Stimulated activated naive CD4-positive, alpha-beta T cell (primary cell): ENCODE measurements at regions not wholly inside any gene's neighbourhood (a gene's known extent, or its start where the extent isn't known, plus 50 kb on each side); places are given as distances from the start of the nearest gene placed in this dataset.
A peak's percentile ranks its signal among the peaks of the same experiment; 100 is the strongest.

Experiments used
- DNase-seq, 6 experiments: peaks; one replicate each; lab custom pipeline; 2025; lab: John Stamatoyannopoulos, UW

DNA sequence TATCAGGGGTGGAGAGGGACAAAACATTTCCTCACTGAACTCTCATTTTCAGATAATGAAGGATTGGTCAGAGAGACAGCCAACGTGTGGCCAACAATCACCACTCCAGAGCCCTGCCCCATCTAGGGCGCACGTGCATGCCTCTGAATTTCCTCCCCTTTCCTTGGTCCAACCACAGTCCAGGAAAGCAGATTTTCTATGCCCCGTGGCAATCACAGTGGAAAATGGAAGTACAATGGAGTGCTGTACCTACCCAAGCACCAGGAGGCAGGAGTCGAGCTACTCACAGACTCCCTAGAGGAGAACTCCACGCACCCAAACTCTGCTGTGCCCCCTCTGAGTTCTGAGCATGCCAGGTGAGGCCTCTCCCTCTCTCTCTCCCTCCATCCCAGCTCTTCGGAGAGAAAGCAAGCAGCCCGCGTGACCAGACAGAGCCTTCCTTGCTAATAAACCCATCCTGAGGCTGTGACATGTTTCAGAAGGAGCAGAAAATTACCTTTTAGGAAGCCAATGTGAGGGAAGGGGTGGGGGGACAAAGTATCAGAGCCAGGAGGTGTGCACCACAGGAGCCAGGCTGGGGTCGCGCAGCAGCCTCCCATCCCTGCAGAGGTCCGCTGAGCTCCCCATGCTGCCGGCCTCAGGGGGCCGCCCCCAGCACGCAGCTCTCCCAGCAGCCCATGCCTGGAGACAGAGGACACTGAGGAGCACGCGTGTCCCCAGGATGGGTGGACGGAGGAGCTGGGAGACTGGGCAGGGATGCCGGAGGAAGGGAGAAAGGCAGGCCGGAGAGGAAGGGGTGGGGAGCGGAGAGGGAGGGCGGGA is 73.4 kb downstream of the PITPNM2 start:
- no peak for DNase-seq

DNA sequence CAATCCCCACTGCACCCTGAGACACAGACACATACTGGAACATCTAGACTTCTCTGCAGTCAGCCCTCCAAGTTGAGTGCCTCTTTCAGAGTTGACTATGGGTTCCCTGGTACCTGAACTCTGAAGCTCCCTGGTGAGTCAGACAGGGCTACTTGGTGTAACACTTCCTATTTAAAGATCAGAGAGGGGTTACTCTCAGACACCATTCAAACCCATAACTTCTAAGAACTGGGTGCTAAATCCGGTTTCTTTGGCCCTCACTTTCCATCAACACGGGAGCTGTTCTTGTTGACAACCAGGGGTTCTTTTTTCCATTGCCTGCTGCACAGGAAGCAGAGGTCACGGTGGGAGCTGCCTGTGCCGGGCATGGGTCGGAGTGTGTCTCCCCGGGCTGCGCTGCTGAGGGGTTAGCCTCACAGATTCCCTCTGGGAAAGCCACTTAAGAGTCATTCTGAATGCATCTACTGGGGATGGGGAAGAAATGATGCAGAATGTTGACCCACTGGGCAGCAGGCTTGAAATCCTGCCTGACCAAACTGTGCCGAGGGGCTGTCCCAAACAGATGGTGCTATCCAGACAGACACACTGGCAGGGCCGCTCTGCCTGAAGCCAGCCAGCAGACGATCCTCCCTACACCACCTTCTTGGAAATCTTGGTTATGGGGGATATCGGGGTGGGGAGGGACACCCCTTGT is 74.1 kb downstream of the PITPNM2 start:
- peak in 4 of 6 experiments; percentile 8 to 36 (median 28) for DNase-seq

DNA sequence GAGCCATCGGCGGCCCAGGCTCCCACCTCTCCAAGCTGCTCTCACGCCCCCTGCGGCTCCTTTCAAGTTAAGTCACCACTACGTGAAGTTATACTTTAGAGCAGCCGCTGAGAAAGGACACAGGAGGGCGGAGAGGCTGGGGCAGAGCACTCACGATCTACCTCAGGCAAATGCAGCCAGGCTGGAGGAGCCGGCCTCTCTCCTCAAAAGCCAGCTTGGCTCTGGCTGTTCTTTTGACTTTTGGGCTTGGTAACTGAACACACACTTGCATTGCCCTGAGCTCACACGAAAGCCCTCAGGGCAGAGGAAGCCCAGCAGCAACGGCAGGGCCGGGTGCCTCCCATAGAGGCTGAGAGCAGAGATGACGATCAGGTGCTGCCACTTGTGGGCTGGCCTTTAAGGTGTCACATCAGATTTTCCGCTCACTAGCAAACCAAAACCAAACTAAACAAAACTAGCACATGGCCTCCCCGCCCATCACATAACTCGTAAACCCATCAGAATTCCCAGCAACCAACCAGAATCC is 75.2 kb downstream of the PITPNM2 start:
- DNase-seq, result peak; percentile 52 to 83 (median 69)

DNA sequence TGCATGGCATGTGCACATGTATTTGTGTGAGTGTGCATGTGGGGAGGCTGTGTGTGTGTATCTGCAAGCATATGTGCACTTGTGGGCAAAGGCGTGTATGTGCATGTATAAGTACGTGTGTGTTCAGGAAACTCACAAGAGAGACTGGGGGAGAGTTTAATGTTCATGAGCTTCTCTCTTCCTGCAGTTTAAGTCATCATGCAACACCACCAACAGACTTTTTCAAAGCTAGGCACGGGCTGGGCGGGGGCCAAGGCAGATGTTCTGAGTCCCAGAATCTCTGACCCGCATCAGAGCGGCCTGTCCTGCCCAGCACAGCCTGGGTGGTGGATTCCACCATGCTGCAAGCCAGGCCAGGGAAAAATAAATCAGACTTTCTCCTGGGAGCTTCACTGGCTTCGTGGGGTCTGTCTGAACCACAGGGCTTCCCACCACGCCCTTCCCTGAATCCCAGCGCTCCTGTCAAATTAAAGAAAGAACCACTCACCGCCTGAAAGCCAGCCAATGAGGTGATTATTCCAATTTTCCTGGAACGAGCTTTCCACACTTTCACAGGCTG is 75.7 kb downstream of the PITPNM2 start:
- DNase-seq, result peak in 3 of 6 experiments; percentile 13 to 56 (median 34)

DNA sequence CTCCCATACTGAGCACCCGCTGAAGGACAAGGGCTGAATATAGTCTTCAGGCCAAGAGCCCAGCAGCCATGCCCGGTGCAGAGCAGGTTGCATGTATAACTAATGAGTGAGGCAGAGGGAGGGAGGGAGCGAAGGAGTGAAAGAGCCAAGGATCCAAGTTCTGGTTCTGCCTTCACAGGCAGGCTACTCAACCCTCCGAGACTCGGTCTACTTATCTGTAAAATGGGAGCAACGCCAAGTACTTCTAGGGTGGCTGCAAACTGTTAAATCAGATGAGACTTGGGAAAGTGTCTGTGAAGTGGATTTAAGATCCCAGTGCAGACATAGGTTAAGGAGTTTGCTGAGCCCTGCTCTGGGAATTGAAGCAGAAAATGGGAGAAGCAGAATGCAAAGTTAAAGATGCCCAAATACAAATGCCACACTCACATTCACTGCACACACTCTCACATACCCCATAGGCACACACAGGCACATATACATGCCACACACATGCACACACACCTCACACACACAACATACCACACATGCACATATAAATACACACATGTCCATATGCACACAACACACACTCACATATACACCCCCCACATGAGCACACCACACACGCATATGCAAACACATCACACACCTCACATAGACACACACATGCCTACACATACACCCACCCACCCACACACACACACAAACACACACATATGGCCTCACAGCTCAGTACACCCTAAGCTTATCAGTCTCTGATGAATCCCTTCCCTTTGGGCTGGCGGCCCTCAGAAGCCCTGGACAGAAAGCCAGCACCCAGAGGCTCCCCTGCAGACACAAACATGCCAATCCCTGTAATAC is 76.7 kb downstream of the PITPNM2 start:
- no peak for DNase-seq

DNA sequence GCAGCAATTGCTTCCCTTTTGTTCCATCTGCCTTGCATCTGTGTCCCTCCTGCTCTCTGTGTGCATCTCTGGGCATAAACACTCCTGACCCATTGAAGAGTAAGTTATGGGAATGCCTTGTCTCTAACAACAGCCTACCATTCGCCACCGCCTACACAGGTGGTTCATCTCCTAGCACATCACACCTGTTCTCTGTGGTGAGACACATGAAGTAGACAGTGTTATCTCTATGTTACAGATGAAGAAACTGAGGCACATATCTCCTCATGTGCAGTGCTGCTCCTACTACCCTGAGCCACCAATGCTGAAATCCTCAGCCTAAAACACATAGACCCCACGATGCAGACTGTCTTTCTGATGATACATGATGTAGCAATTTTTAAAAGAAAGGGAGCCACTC is 77.6 kb downstream of the PITPNM2 start:
- no peak for DNase-seq

DNA sequence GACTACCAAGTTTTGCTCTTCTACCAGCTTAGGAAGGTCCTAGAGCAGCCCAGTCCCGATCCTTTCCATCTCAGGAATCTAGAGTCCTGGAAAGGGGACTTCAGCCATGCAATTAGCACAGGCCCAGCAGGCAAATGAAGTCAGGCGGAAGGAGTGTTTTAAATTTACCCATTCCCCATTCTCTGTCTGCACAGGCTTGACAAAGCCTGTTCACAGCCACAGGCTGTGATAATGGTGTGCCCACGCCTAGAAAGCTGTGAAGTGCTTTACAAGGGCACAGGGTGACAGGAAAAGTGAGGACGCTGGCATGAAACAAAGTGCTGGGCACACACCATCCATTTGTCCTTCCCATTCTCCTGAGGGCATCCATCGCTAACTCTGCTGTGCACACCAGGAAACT is 79.0 kb downstream of the PITPNM2 start:
- DNase-seq, result no peak

DNA sequence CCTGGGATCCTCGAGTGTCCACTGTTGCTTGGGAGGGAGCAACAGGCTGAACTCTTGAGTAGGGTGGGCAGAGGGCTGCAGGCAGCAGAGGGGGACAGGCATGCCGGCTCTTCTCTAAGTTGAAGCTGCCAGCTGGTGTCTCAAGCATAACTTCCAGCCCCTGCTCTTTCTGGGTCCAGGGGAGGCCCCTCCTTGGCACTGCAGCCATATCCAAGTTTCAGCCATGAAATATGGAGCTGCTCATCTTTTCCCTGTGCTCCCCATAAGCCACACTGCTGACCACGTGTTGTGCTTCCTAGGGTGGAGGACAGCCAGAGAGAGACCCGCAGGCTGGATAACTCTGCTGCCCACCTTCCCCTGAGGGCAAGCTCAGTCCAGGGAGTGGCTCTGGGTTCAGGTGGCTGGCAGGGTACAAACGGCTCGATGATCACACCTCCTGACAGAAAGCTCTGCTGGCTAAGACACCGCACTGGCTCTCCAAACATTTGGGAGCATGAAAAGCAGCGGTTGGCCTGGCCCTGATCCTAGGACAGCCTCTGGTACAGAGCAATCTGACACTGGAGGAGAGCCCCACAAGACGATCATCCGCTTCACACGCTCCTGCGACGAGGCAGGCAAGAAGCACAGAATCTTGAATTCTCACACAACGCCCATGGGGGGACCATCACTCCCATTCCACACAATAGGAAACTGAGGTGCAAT is 79.6 kb downstream of the PITPNM2 start:
- no peak for DNase-seq

DNA sequence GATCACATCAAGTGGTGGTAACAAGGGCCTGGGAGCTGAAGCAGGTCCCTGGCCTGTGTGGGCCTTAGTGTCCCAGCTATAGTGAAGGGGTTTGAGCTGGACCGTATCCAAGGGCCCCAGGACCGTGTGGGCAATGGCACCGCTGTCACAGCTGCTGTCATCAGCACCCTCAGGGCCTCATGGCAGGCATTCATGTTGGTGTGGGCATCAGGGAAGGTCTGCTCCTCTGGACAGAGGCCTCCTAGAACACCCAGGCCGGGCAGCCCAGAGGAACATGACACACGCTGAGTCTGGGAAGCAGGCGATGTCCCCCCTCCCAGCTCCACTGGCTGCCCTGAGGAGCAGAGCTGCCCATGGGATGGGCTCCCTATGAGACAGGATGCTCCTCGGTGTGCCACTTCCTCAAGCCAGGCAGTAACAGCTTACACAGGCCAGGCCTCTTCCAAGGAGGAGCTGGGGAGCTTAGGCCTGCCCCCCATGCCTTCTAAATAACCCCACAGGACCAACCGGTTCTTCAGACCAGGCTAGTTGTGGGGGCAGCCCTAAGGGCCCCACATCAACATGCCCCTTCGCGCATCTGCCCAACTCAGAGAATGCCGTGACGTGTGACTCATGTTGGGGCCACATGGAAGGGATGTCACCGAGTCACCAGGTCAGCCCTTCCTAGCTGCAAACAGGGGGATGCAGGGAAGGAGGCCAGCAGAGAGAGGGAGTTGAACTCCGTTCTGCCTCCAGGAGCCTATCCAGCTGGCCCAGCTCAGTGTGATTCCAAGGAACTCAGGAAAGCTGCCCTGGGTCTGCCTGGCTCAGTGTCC is 80.4 kb downstream of the PITPNM2 start:
- DNase-seq, result no peak

DNA sequence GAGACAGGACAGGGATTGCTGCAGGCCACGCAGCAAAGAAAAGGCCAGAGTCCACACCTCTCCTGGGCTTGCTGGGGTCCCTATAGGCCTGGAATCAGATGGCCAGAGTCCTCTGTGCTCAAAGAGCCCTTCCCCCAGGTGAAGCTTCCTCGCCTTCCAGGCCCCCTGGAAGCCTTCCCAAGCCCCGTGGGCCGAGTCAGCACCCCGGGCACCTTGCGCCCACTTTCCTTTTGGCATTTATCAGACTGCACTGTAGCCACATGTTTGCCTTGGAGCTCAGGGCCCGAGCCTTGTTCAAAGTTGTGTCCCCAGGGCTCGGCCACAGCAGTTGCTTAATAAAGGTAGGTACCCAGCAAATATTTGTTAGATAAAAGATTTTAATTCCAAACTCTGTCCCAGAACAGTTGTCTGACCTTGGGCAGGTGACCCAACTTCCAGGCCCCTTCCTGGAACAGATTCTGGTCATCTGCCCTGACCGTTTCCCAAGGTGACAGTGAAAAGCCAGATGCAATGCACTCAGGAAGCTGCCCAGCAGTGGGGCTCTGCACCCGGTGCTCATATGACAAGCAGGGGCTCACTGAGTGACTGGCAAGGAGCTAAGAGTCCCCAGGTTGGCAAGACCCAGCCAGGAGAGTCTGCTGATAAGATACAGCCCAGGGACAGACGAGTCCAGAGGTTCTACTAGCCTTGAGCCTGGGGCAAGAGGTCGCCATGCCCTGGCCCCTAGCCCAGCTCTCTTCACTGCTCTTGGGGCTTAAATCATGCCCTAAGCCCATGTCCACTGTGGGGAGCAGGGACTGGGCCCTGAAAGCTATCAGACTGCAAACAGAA is 81.2 kb downstream of the PITPNM2 start:
- no peak for DNase-seq

DNA sequence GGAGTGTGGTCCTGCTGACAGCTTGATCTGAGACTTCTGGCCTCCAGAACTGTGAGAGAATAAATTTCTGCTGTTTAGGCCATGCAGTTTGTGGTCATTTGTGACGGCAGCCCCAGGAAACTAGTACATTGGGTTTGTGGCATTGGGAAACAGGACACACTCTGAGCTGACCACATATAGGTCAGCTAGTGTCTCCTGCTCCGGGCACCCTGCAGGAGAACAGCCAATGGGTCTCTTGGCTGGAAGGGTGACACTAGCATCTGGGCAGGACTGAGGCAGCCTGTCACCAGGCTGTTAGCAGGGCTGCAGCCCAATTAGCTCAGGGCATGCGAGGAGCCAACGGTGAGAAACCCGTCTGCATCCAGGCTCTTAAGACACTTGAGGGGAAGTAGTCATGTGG is 83.2 kb downstream of the PITPNM2 start:
- DNase-seq, result no peak

DNA sequence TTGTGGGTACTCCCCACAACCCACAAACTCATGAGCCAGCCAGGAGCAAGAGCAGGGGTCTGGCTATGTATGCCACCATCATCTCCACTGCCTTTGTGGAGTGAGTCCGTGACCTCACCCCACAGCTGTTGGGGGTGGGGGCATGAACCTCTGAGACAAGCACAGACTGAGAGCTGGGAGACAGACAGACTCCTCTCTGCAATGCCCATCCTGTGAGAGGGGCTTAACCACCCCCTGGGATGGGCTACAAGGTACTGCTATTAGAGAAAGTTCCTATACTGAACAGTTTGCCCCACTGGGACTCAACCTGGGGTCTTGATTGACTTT is 84.5 kb downstream of the PITPNM2 start:
- no peak for DNase-seq

DNA sequence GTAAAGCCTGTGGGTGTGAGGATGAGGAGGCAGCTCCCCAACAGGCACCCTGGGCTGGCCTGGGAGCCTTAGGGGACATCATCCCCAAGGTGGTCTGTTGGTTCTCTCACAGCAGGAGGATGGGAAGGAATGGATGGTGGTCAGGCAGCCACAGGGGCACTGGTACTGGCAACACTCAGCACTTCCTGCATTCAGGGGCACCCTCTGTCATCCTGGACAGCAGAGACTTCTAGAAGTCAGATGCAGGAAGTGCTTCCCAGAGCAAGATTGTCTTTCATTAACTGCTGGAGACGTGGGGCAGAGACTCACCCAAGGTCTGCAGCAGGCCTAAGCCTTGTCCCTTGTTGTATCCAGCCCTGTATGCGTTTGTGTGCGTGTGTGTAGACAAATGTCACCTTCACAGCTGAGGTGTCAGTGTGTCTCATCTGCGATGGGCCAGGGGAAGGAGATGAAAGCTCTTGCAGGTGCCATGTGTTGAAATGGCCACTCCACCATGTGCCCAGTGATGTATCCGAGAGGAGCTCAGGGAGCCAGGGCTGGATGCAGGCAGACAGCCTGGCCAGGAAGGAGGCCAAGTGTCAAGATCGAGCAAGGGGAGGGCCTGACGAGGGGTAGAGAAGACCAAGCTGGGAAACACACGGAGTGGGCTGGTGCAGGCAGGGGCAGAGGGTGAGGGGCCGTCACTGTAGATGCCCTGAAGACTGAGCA is 85.1 kb downstream of the PITPNM2 start:
- DNase-seq, result no peak

DNA sequence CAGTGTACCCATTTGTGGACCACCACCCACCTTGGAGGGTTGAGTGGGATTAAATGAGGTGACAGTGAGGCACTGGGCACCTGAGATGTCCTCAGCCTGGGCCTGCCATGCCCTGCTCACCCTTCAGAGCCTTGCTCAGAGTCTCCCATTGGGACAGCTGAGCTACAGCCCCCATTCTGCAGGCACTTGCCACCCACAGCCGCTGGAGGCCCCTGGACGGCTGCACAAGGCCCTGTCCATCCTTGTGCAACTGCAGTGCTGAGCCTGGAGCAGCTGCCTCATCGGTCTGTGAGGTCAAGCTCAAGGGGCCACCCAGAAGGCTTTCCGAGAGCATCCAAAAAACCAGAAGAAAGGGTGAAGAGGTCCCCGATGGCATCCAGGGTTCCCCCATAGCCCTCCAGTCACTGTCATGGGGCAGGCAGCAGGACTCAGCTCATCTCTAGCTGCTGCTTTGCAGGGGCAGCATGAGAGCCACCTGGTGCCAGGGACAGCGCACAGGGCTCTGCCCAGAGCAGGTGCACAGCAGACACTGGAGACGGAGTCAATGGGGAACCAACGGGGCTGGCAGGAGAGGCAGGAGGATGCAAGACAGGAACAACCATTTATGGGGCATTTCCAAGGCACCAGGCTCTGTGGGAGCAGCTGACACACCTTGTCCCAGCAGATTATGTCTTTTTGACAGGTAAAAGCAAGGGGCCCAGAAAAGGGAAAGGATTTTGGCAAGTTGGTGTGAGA is 84.6 kb downstream of the ARL6IP4 start:
- no peak for DNase-seq

DNA sequence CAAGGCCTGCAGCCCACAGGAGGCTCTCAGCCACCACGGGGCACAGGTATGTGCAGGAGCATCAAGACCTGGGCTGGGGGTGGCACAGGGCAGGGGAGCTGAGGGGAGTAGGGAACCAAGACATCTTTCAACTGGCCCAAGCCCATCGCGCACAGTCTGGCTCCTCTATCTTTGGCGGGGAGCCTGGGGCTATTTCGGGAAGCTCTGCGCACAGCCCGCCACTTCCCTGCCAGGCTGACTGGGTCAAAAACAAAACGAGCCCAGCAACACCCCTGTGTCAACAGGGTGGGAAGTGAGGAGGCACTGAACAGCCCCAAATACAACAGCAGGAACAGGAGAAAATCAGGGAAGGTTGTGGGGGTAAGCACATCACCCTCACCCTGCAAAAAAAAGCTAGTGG is 83.9 kb downstream of the ARL6IP4 start:
- no peak for DNase-seq

DNA sequence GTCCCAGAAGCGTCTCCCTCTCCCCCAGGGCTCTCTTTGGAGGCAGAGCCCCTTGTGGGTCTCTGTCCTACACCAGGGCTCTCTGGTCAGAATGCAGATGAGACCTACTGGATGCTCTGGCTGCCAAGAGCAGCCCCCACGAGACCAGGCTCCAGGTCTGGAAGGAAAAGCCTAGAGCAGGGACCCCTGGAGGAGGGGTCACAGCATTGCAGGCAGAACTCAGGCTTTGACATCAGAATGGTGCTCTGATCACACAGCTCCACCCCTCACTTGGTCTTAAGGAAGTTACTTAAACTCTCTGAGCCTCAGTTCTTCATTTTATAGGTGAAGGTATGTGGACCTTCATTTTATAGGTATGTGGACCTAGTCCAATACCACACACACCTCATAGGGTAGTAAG is 83.1 kb downstream of the ARL6IP4 start:
- peak in 3 of 6 experiments; percentile 3 to 27 (median 10) for DNase-seq

DNA sequence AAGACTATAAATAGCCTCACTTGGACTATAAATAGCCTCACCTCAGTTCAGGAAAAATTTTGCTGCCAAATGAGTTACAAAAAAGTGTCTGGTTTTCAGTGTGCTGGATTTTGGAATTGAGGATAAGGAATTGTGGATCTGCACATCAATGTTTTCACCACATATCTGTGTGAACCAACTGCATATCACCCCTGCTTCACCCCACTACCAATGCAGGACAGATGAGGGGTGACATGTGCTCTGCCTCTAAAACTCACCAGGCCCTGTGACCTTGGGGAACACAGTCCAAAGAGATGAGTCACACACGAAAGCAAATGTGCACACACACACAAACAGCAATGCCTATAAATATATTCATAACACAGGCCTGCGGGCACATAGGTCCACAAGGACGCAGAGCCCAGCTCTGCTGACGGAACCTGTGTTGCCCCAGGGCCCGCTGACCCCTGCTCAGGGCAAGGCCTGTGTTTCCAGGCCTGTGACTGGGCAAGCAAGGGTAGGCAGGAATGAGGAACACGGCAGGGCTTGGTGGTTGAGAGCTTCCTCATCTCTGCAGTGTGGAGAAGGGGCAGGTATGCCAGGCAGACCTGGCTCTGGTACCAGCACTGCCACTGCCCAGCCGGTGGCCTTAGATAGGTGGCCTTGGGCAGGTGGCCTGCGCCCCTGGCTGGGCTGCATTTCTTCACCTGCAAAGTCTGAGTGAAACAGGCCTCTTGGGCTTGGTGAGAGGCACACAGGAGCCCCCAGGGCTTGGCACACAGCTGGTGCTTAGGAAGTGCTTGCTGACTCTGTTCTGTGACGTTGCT is 82.4 kb downstream of the ARL6IP4 start:
- no peak for DNase-seq
